GM13976 (cell line): ENCODE measurements at regions not wholly inside any gene's neighbourhood (a gene's known extent, or its start where the extent isn't known, plus 50 kb on each side); places are given as distances from the start of the nearest gene placed in this dataset.

Source experiments
- DNase-seq: peaks from one replicate; pipeline ENCODE4 v3.0.0; 2012; ENCODE audit warnings: low spot score
- CTCF ChIP-seq: IDR thresholded peaks from 2 replicates; pipeline ENCODE4 v1.5.1; 2012; ENCODE audit warnings: borderline replicate concordance, mild to moderate bottlenecking; ENCODE audit not compliant: insufficient read depth; ENCODE audit errors: extremely low read depth, missing control alignments, control extremely low read depth
- in situ Hi-C: fragments of 300-500 bp; cut with MboI; formaldehyde crosslinking; loops from one replicate; pipeline ENCODE4 v1.12.0; 2022; ENCODE audit warnings: low sequenced_read_pairs, mixed read lengths, inconsistent platforms; ENCODE audit not compliant: unreplicated experiment

GRCh38 chr15:57827021-57827420, 120.5 kb downstream of the POLR2M start:
- in situ Hi-C loops: no loop called here
- DNase-seq: no peak
- no peak for TF ChIP-seq CTCF

GRCh38 chr15:57827971-57828370, 121.5 kb downstream of the POLR2M start:
- TF ChIP-seq CTCF: no peak
- no peak for DNase-seq
- in situ Hi-C loops: no loop called here

GRCh38 chr15:57832183-57832582, 125.7 kb downstream of the POLR2M start:
- no peak for DNase-seq
- in situ Hi-C loops: no loop called here
- no peak for TF ChIP-seq CTCF

GRCh38 chr15:57835119-57835518, 128.6 kb downstream of the POLR2M start:
- in situ Hi-C loops: no loop called here
- DNase-seq: no peak
- no peak for TF ChIP-seq CTCF

GRCh38 chr15:57849317-57849716, 142.8 kb downstream of the POLR2M start:
- no peak for TF ChIP-seq CTCF
- no peak for DNase-seq
- in situ Hi-C loops: no loop called here

- no peak for DNase-seq
- in situ Hi-C loops: loop anchor here (25.0 kb wide), 1 partner anchor 292 kb away; no protein-coding TSS in a partner anchor
- TF ChIP-seq CTCF: no peak
Observed at GRCh38 chr15:57854531-57854930, 148.0 kb downstream of the POLR2M start.

GRCh38 chr15:57857871-57858270, 151.4 kb downstream of the POLR2M start:
- no peak for TF ChIP-seq CTCF
- no peak for DNase-seq
- in situ Hi-C loops: loop anchor here (25.0 kb wide), 1 partner anchor 296 kb away; no protein-coding TSS in a partner anchor
